ENCODE measurements at regions not wholly inside any gene's neighbourhood (a gene's known extent, or its start where the extent isn't known, plus 50 kb on each side); places are given as distances from the start of the nearest gene placed in this dataset.

GRCh38 chr2:228860601-228861285, 410.3 kb downstream of the PID1 start:
- Histone ChIP-seq H3K4me1 (no peaks in the 10 kb centered on the region), H3K27ac (no peak overlapping the region), H3K9me3 (no peaks in the 10 kb centered on the region), H3K4me3 (no peak overlapping the region), H3K36me3 (no peaks in the 10 kb centered on the region), H3K27me3 (no peaks in the 10 kb centered on the region)
- intact Hi-C loops (cut with DNase I), result no loop called here
- DNase-seq (ENCODE audit: low spot score in 2 of 2), result no peak
- TF ChIP-seq CTCF (IDR thresholded peaks at IDR 0.05), result no peak

- Histone ChIP-seq H3K4me1 (no peaks in the 10 kb centered on the region), H3K9me3 (no peaks in the 10 kb centered on the region), H3K36me3 (no peaks in the 10 kb centered on the region), H3K4me3 (no peak overlapping the region), H3K27ac (no peak overlapping the region), H3K27me3 (no peaks in the 10 kb centered on the region)
- TF ChIP-seq CTCF (IDR thresholded peaks at IDR 0.05), result no peak
- DNase-seq (ENCODE audit: low spot score in 2 of 2), result no peak
- intact Hi-C loops (cut with DNase I), result no loop called here
These were observed 417.9 kb downstream of the PID1 start for GRCh38 chr2:228853151-228853550.

- no peaks in the 10 kb centered on the region for H3K36me3 ChIP-seq
- no peak for DNase-seq (ENCODE audit: low spot score in 2 of 2)
- intact Hi-C loops (cut with DNase I), result no loop called here
- TF ChIP-seq CTCF (IDR thresholded peaks at IDR 0.05), result no peak
- no peak overlapping the region for H3K4me3 ChIP-seq
- H3K9me3 ChIP-seq, result no peaks in the 10 kb centered on the region
- H3K4me1 ChIP-seq, result peaks cover 0 to 13% of the 10 kb centered on the region in 2 donors
- no peak overlapping the region for H3K27ac ChIP-seq
- H3K27me3 ChIP-seq, result no peaks in the 10 kb centered on the region
These were observed 422.4 kb downstream of the PID1 start for GRCh38 chr2:228848638-228849037.

GRCh38 chr2:228847684-228848083, 423.4 kb downstream of the PID1 start:
- Histone ChIP-seq H3K4me3 (no peak overlapping the region), H3K27ac (no peak overlapping the region), H3K27me3 (no peaks in the 10 kb centered on the region), H3K36me3 (no peaks in the 10 kb centered on the region), H3K9me3 (no peaks in the 10 kb centered on the region), H3K4me1 (peaks cover 0 to 13% of the 10 kb centered on the region in 2 donors)
- DNase-seq (ENCODE audit: low spot score in 2 of 2), result no peak
- TF ChIP-seq CTCF (IDR thresholded peaks at IDR 0.05), result no peak
- intact Hi-C loops (cut with DNase I), result no loop called here

- Histone ChIP-seq H3K9me3 (no peaks in the 10 kb centered on the region), H3K4me3 (no peak overlapping the region), H3K36me3 (no peaks in the 10 kb centered on the region), H3K4me1 (peaks cover 0 to 13% of the 10 kb centered on the region in 2 donors), H3K27ac (no peak overlapping the region), H3K27me3 (no peaks in the 10 kb centered on the region)
- DNase-seq (ENCODE audit: low spot score in 2 of 2), result no peak
- TF ChIP-seq CTCF (IDR thresholded peaks at IDR 0.05), result no peak
- intact Hi-C loops (cut with DNase I), result no loop called here
These were observed 424.9 kb downstream of the PID1 start for GRCh38 chr2:228846161-228846560.

All from ascending aorta (tissue), 2 donors.